Ovary (tissue), 3 donors: ENCODE measurements at regions not wholly inside any gene's neighbourhood (a gene's known extent, or its start where the extent isn't known, plus 50 kb on each side); places are given as distances from the start of the nearest gene placed in this dataset.

Source experiments
- CTCF ChIP-seq, 3 donors: fragments of 450-650 bp in 2 of 3; fragments of 200-600 bp in 1 of 3; IDR thresholded peaks; one replicate each; pipeline versions ENCODE4 v1.5.1 to v1.8.0; 2016 to 2022; ENCODE audit warnings: antibody characterized with exemption in 3 of 3, mild to moderate bottlenecking in 1 of 3
- EP300 ChIP-seq: sonication (generic); formaldehyde crosslinking; IDR thresholded peaks from one replicate; pipeline ENCODE4 v1.6.1; 2017; ENCODE audit warnings: antibody characterized with exemption
- POLR2A ChIP-seq: fragments of 450-650 bp; IDR thresholded peaks from one replicate; pipeline ENCODE4 v1.6.1; 2017; ENCODE audit warnings: antibody characterized with exemption, mild to moderate bottlenecking, moderate library complexity
- donor health status: DM: no; HTN: no; CAD: no.

GRCh38 chr1:115213130-115213529 is 123.8 kb upstream of the TSPAN2 start:
- TF ChIP-seq CTCF (IDR thresholded peaks at IDR 0.05) (no peak), POLR2A (no peak), EP300 (no peak)
